HepG2 (cell line): ENCODE measurements at regions not wholly inside any gene's neighbourhood (a gene's known extent, or its start where the extent isn't known, plus 50 kb on each side); places are given as distances from the start of the nearest gene placed in this dataset.

Source experiments
- ATAC-seq: fragments of 200-7000 bp; cut with Tn5 transposase; 3 replicates; pipeline ENCODE4 v1.9.1; 2020; ENCODE audit warnings: mild to moderate bottlenecking, moderate library complexity
- BruUV-seq: library from RNA; stranded (reverse); fragments of 400-500 nt; replicated peaks from 2 replicates; lab custom pipeline; 2021; lab: Mats Ljungman, UMichigan
- CTCF ChIA-PET: fragments of 300-600 bp; formaldehyde crosslinking; extraction: SDS; loops from one replicate; lab custom pipeline; 2021; ENCODE audit warnings: low total read pairs, inconsistent platforms, low intra/inter-chr PET ratio; lab: Yijun Ruan, JAX
- POLR2A ChIA-PET: fragments of 350-600 bp; sonication (Branson Sonifier 250); formaldehyde crosslinking; loops from one replicate; lab custom pipeline; 2020; ENCODE audit warnings: antibody characterized with exemption, inconsistent platforms; lab: Yijun Ruan, JAX
- DNase-seq: peaks from one replicate; pipeline ENCODE4 v3.0.0-alpha.2; 2015; ENCODE audit warnings: low spot score
- FAIRE-seq: peaks from 3 replicates; lab custom pipeline; 2011; peaks lifted over from hg19 to GRCh38; lab: Jason Lieb, UNC
- H2AFZ ChIP-seq: one replicate; pipeline ENCODE4 v1.6.1; 2011; ENCODE audit warnings: low read length, inconsistent platforms
- H3K27ac ChIP-seq: fragments of 300-600 bp; 3 replicates; pipeline ENCODE4 v1.8.0; 2011; ENCODE audit warnings: mixed run types, mild to moderate bottlenecking, mixed read lengths, low read length, inconsistent platforms; ENCODE audit not compliant: insufficient read depth; ENCODE audit errors: extremely low read length
- H3K27me3 ChIP-seq, 2 experiments: fragments of 200-600 bp in 1 of 2; 2 replicates in 1 of 2; 3 replicates in 1 of 2; pipeline versions ENCODE4 v1.6.0 to v1.8.0; 2011; ENCODE audit warnings: low read length in 2 of 2, mild to moderate bottlenecking in 2 of 2, moderate library complexity in 2 of 2, inconsistent platforms in 1 of 2; ENCODE audit not compliant: insufficient read depth in 2 of 2, control insufficient read depth in 1 of 2
- H3K36me3 ChIP-seq, 2 experiments: fragments of 200-600 bp in 1 of 2; replicated peaks in 1 of 2; 2 replicates in 1 of 2; 3 replicates in 1 of 2; pipeline versions ENCODE4 v1.5.1 to v1.8.0; 2011; ENCODE audit warnings: low read length in 2 of 2, inconsistent platforms in 1 of 2; ENCODE audit not compliant: insufficient read depth in 2 of 2, control insufficient read depth in 1 of 2
- H3K4me1 ChIP-seq: 2 replicates; pipeline ENCODE4 v1.5.1; 2012; ENCODE audit warnings: low read length, inconsistent platforms; ENCODE audit not compliant: insufficient read depth
- H3K4me2 ChIP-seq: 2 replicates; pipeline ENCODE4 v1.6.0; 2011; ENCODE audit warnings: low read depth, low read length, inconsistent platforms
- H3K4me3 ChIP-seq, 3 experiments: fragments of 200-600 bp in 1 of 3; sonication (generic), shearing (Covaris generic) in 1 of 3; replicated peaks in 1 of 3; 2 replicates each; pipeline ENCODE4 v1.5.1; 2011 to 2016; ENCODE audit warnings: low read length in 3 of 3, inconsistent platforms in 2 of 3, low read depth in 2 of 3, mild to moderate bottlenecking in 2 of 3, control low read depth in 1 of 3, mixed read lengths in 1 of 3; ENCODE audit not compliant: insufficient read depth in 1 of 3
- H3K79me2 ChIP-seq: one replicate; pipeline ENCODE4 v1.6.1; 2011; ENCODE audit warnings: low read length, inconsistent platforms; ENCODE audit not compliant: insufficient read depth
- H3K9ac ChIP-seq: 2 replicates; pipeline ENCODE4 v1.6.0; 2011; ENCODE audit warnings: mild to moderate bottlenecking, low read depth, low read length, inconsistent platforms; ENCODE audit not compliant: insufficient read depth
- H3K9me3 ChIP-seq: 2 replicates; pipeline ENCODE4 v1.5.1; 2012; ENCODE audit warnings: mild to moderate bottlenecking, low read length
- H4K20me1 ChIP-seq: 2 replicates; pipeline ENCODE4 v1.6.0; 2011; ENCODE audit warnings: inconsistent platforms, mild to moderate bottlenecking, low read length, moderate library complexity; ENCODE audit not compliant: insufficient read depth
- AGO2 ChIP-seq: fragments of 200-400 bp; formaldehyde crosslinking; optimal IDR thresholded peaks from 2 replicates; pipeline ENCODE3; 2017; ENCODE audit warnings: mild to moderate bottlenecking, low read depth, low read length, moderate library complexity
- FOSL2 ChIP-seq: sonication (generic); formaldehyde crosslinking; IDR thresholded peaks from 2 replicates; pipeline ENCODE4 v1.4.0; 2020; ENCODE audit warnings: missing genetic modification reagents
- KDM6A ChIP-seq: IDR thresholded peaks from 2 replicates; pipeline ENCODE4 v1.6.1; 2016; ENCODE audit warnings: low read depth
- MIER3 ChIP-seq: IDR thresholded peaks from 2 replicates; pipeline ENCODE4 v1.6.1; 2016; ENCODE audit warnings: missing compliant biosample characterization, borderline replicate concordance
- MXD4 ChIP-seq: IDR thresholded peaks from 2 replicates; pipeline ENCODE4 v1.6.1; 2016; ENCODE audit warnings: mild to moderate bottlenecking, missing biosample characterization, missing genetic modification reagents
- NKX3-1 ChIP-seq: sonication (generic); formaldehyde crosslinking; IDR thresholded peaks from 2 replicates; pipeline ENCODE4 v1.5.0; 2020; ENCODE audit warnings: missing genetic modification reagents
- PHF20 ChIP-seq: sonication (generic); formaldehyde crosslinking; IDR thresholded peaks from 2 replicates; pipeline ENCODE4 v1.5.0; 2020; ENCODE audit warnings: mild to moderate bottlenecking, missing genetic modification reagents
- RAD21 ChIP-seq: fragments of 450-650 bp; formaldehyde crosslinking; IDR thresholded peaks from 2 replicates; pipeline ENCODE4 v1.5.0; 2020; ENCODE audit warnings: mild to moderate bottlenecking
- RXRB ChIP-seq: IDR thresholded peaks from 2 replicates; pipeline ENCODE4 v1.6.1; 2016; ENCODE audit warnings: borderline replicate concordance, missing genetic modification reagents, missing compliant biosample characterization
- ZFYVE20 ChIP-seq: sonication (generic); formaldehyde crosslinking; IDR thresholded peaks from 2 replicates; pipeline ENCODE4 v1.8.0; 2023; ENCODE audit warnings: low read depth, mild to moderate bottlenecking, moderate library complexity, missing genetic modification reagents, borderline replicate concordance
- ZNF230 ChIP-seq: sonication (generic); formaldehyde crosslinking; IDR thresholded peaks from 2 replicates; pipeline ENCODE4 v1.4.0; 2020; ENCODE audit warnings: mild to moderate bottlenecking, missing genetic modification reagents
- ZNF234 ChIP-seq: sonication (generic); formaldehyde crosslinking; conservative IDR thresholded peaks from 2 replicates; pipeline ENCODE4 v1.5.1; 2020; ENCODE audit warnings: mild to moderate bottlenecking, missing genetic modification reagents
- ZNF292 ChIP-seq: sonication (generic); formaldehyde crosslinking; IDR thresholded peaks from 2 replicates; pipeline ENCODE4 v1.8.1; 2022; ENCODE audit warnings: mild to moderate bottlenecking, low read depth, missing genetic modification reagents, borderline replicate concordance
- ZNF562 ChIP-seq: sonication (generic); formaldehyde crosslinking; IDR thresholded peaks from 2 replicates; pipeline ENCODE4 v1.8.0; 2022; ENCODE audit warnings: missing genetic modification reagents, borderline replicate concordance
- ZNF703 ChIP-seq: sonication (generic); formaldehyde crosslinking; IDR thresholded peaks from 2 replicates; pipeline ENCODE4 v1.5.1; 2020; ENCODE audit warnings: missing genetic modification reagents, mild to moderate bottlenecking, moderate library complexity, borderline replicate concordance
- WGBS: methylation state at CpG from one replicate; pipeline ENCODE4 v1.1.6; 2017; ENCODE audit warnings: low lambda C conversion rate; 5-methylcytosine and 5-hydroxymethylcytosine counted together
- in situ Hi-C: cut with HindIII; loops from 2 replicates; pipeline ENCODE4 v1.10.0; 2017; ENCODE audit warnings: low pct_unique_long_range_greater_than_20kb; ENCODE audit not compliant: extremely low pct_ligation_motif_present
- intact Hi-C: fragments of 100-400 bp; cut with micrococcal nuclease; formaldehyde crosslinking; loops from one replicate; pipeline ENCODE4 v1.10.0; 2022; ENCODE audit not compliant: unreplicated experiment
- TF ChIP-seq, protein P1 (sequence below): sonication (generic); formaldehyde crosslinking; IDR thresholded peaks from 2 replicates; pipeline ENCODE4 v1.4.0; 2020; ENCODE audit warnings: missing genetic modification reagents, borderline replicate concordance
- TF ChIP-seq, protein P2 (sequence below): sonication (generic); formaldehyde crosslinking; IDR thresholded peaks from 2 replicates; pipeline ENCODE4 v1.5.0; 2020; ENCODE audit warnings: missing genetic modification reagents

DNA sequence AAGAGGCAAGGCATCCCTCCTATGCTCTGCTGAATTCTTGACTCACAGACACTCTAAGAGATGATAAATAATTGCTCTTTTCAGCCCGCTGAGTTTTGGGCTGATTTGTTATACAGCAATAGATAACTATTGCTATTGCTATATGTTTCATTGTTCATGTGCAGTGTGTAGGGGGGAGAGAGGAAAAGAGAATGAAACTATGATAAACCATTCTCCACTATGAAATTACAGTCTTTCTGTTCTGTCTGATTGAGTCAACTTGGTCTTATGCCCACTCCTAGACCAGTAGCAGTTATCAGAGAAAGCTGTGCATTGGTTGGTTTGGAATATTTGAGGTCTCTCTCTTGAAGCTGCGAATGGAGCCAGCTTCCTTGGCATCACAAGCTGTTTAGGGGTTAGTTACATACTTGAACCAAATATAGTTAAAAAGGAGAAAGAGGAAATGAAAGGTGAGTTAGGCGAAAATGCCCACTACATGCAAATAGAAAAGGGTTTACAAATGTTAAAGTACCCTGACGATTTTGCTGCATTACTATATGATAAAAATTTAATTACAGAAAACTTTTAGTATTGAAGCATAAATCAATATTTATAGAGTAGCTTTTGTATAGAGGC is 136.3 kb upstream of the ACTBL2 start:
- POLR2A ChIA-PET = no interaction called here

More for the DNA sequence above, 136.3 kb upstream of the ACTBL2 start:
- Histone ChIP-seq H3K27ac (no peak overlapping the region), H3K79me2 (no peaks in the 10 kb centered on the region), H3K27me3 (no peaks in the 10 kb centered on the region), H3K36me3 (no peaks in the 10 kb centered on the region), H3K9ac (no peak overlapping the region), H4K20me1 (no peaks in the 10 kb centered on the region), H3K4me1 (no peaks in the 10 kb centered on the region), H3K4me2 (no peak overlapping the region), H3K9me3 (no peaks in the 10 kb centered on the region), H2AFZ (no peak overlapping the region), H3K4me3 (no peak overlapping the region)
- FAIRE-seq (no peak), DNase-seq (no peak), ATAC-seq (no peak)
- no TSS peak for BruUV-seq
- TF ChIP-seq MXD4 (no peak), RXRB (CRISPR knock-in tag) (no peak), MIER3 (CRISPR knock-in tag) (no peak), NKX3-1 (CRISPR knock-in tag) (no peak), KDM6A (no peak), ZFYVE20 (CRISPR knock-in tag) (no peak), RAD21 (CRISPR knock-in tag) (no peak), PHF20 (CRISPR knock-in tag) (no peak), ZNF703 (CRISPR knock-in tag) (no peak), ZNF562 (no peak), ZNF292 (CRISPR knock-in tag) (no peak), FOSL2 (CRISPR knock-in tag) (no peak), AGO2 (no peak), ZNF230 (CRISPR knock-in tag) (no peak), ZNF234 (CRISPR knock-in tag) (no peak)
- TF ChIP-seq, protein P1, sequence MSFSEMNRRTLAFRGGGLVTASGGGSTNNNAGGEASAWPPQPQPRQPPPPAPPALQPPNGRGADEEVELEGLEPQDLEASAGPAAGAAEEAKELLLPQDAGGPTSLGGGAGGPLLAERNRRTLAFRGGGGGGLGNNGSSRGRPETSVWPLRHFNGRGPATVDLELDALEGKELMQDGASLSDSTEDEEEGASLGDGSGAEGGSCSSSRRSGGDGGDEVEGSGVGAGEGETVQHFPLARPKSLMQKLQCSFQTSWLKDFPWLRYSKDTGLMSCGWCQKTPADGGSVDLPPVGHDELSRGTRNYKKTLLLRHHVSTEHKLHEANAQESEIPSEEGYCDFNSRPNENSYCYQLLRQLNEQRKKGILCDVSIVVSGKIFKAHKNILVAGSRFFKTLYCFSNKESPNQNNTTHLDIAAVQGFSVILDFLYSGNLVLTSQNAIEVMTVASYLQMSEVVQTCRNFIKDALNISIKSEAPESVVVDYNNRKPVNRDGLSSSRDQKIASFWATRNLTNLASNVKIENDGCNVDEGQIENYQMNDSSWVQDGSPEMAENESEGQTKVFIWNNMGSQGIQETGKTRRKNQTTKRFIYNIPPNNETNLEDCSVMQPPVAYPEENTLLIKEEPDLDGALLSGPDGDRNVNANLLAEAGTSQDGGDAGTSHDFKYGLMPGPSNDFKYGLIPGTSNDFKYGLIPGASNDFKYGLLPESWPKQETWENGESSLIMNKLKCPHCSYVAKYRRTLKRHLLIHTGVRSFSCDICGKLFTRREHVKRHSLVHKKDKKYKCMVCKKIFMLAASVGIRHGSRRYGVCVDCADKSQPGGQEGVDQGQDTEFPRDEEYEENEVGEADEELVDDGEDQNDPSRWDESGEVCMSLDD (CRISPR knock-in tag) = no peak
- TF ChIP-seq, protein P2, sequence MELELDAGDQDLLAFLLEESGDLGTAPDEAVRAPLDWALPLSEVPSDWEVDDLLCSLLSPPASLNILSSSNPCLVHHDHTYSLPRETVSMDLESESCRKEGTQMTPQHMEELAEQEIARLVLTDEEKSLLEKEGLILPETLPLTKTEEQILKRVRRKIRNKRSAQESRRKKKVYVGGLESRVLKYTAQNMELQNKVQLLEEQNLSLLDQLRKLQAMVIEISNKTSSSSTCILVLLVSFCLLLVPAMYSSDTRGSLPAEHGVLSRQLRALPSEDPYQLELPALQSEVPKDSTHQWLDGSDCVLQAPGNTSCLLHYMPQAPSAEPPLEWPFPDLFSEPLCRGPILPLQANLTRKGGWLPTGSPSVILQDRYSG (CRISPR knock-in tag) = no peak
- 2% methylated on average over 4 of the region's 4 CpGs for WGBS
- CTCF ChIA-PET = no interaction called here
- in situ Hi-C loops = no loop called here
- intact Hi-C loops = no loop called here
